HCT116 (cell line): ENCODE measurements at regions not wholly inside any gene's neighbourhood (a gene's known extent, or its start where the extent isn't known, plus 50 kb on each side); places are given as distances from the start of the nearest gene placed in this dataset.

Experiments
- CBX3 ChIP-seq: IDR thresholded peaks from 2 replicates; pipeline ENCODE4 v1.6.1; 2012; ENCODE audit warnings: low read depth
- EZH2 ChIP-seq: fragments of 200-600 bp; sonication (generic); IDR thresholded peaks from 2 replicates; pipeline ENCODE4 v1.6.1; 2017; ENCODE audit warnings: antibody characterized with exemption, mixed run types
- EZH2phosphoT487 ChIP-seq: fragments of 200-600 bp; IDR thresholded peaks from 2 replicates; pipeline ENCODE4 v1.6.1; 2018; ENCODE audit warnings: antibody characterized with exemption, borderline replicate concordance
- JUND ChIP-seq: IDR thresholded peaks from 2 replicates; pipeline ENCODE4 v1.6.1; 2012
- POLR2AphosphoS5 ChIP-seq: IDR thresholded peaks from 2 replicates; pipeline ENCODE4 v1.6.1; 2011; ENCODE audit warnings: mild to moderate bottlenecking, low read depth, low read length, moderate library complexity
- REST ChIP-seq: IDR thresholded peaks from 2 replicates; pipeline ENCODE4 v1.6.1; 2012; ENCODE audit warnings: low read depth
- ZFX ChIP-seq: fragments of 450-650 bp; IDR thresholded peaks from 2 replicates; pipeline ENCODE4 v1.6.1; 2017
- TF ChIP-seq, protein P1 (sequence below), 3 experiments: fragments of 200-600 bp in 1 of 3; sonication (generic) in 1 of 3; IDR thresholded peaks in 2 of 3; conservative IDR thresholded peaks in 1 of 3; 2 replicates each; pipeline ENCODE4 v1.5.1; 2012 to 2017; ENCODE audit warnings: low read depth in 2 of 3, low read length in 2 of 3, antibody characterized with exemption in 1 of 3, borderline replicate concordance in 1 of 3, control low read depth in 1 of 3, mild to moderate bottlenecking in 1 of 3, mixed read lengths in 1 of 3, mixed run types in 1 of 3, moderate library complexity in 1 of 3; ENCODE audit not compliant: insufficient read depth in 1 of 3

DNA sequence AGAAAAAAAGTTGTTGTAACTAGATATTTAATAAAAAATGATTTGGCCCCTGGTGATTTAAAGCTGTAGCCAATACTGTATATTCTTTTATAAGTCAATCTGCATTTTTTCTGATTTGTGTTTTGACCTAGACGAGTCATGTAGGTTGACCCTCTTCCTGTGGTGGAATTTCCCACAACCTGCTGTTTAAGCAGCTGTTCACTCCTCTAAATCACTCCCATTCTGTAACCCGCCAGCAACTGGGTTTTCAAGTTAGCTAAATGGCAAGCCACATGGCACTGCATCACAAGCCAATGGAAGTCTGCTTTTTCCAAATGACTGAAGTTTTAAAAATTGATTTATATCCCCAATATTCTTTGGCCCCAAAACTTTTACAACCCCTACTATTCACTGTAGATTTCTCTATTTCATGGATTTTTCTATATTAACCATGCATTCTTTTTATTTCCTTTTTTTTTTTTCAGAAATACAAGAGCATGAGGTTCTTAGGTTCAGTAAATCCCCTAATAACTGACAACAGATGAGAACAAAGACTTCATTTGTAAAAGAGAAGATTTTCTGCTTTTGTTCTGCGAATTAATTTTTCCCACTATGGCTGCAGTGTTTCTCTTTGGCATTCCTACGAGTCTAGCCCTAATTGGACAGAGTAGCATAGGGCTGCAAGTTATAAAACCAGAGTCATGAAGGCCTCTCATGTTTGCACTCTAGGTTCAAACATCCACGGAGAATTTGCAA is 184.5 kb upstream of the TLE4 start:
- TF ChIP-seq, protein P1, sequence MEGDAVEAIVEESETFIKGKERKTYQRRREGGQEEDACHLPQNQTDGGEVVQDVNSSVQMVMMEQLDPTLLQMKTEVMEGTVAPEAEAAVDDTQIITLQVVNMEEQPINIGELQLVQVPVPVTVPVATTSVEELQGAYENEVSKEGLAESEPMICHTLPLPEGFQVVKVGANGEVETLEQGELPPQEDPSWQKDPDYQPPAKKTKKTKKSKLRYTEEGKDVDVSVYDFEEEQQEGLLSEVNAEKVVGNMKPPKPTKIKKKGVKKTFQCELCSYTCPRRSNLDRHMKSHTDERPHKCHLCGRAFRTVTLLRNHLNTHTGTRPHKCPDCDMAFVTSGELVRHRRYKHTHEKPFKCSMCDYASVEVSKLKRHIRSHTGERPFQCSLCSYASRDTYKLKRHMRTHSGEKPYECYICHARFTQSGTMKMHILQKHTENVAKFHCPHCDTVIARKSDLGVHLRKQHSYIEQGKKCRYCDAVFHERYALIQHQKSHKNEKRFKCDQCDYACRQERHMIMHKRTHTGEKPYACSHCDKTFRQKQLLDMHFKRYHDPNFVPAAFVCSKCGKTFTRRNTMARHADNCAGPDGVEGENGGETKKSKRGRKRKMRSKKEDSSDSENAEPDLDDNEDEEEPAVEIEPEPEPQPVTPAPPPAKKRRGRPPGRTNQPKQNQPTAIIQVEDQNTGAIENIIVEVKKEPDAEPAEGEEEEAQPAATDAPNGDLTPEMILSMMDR (IDR thresholded peaks at IDR 0.05 in 2 of 3, conservative IDR thresholded peaks at IDR 0.05 in 1 of 3; ENCODE audit: borderline replicate concordance in 1 of 3, insufficient read depth in 1 of 3, low read depth in 2 of 3, low read length in 2 of 3): no peak
- TF ChIP-seq REST: no peak
- TF ChIP-seq CBX3: no peak
- no peak for TF ChIP-seq POLR2AphosphoS5
- no peak for TF ChIP-seq JUND
- TF ChIP-seq ZFX: no peak
- no peak for TF ChIP-seq EZH2phosphoT487
- TF ChIP-seq EZH2: no peak
